Smooth muscle cell (in vitro differentiated cells): ENCODE measurements at regions not wholly inside any gene's neighbourhood (a gene's known extent, or its start where the extent isn't known, plus 50 kb on each side); places are given as distances from the start of the nearest gene placed in this dataset.

Experiments
- DNase-seq: peaks from one replicate; lab custom pipeline; 2025; ENCODE audit not compliant: unreplicated experiment; lab: John Stamatoyannopoulos, UW
- H2AFZ ChIP-seq: fragments of 200-600 bp; sonication (generic); 2 replicates; pipeline ENCODE4 v1.6.0; 2016; ENCODE audit warnings: antibody characterized with exemption, low read depth, mild to moderate bottlenecking
- H3F3A ChIP-seq: fragments of 200-600 bp; sonication (generic); 2 replicates; pipeline ENCODE4 v1.6.0; 2017; ENCODE audit warnings: antibody characterized with exemption, low read depth
- H3K27ac ChIP-seq: fragments of 200-600 bp; sonication (generic); 2 replicates; pipeline ENCODE4 v1.5.1; 2016; ENCODE audit warnings: low read depth, mild to moderate bottlenecking
- H3K27me3 ChIP-seq: fragments of 200-600 bp; sonication (generic); 2 replicates; pipeline ENCODE4 v1.6.1; 2016; ENCODE audit warnings: low read depth, mild to moderate bottlenecking
- H3K36me3 ChIP-seq: fragments of 200-600 bp; sonication (generic); 2 replicates; pipeline ENCODE4 v1.5.1; 2016; ENCODE audit warnings: low read depth
- H3K4me1 ChIP-seq: fragments of 200-600 bp; sonication (generic); 2 replicates; pipeline ENCODE4 v1.5.1; 2016; ENCODE audit warnings: low read depth
- H3K4me2 ChIP-seq: fragments of 200-600 bp; sonication (generic); 2 replicates; pipeline ENCODE4 v1.6.0; 2016; ENCODE audit warnings: mild to moderate bottlenecking
- H3K4me3 ChIP-seq: fragments of 200-600 bp; sonication (generic); 2 replicates; pipeline ENCODE4 v1.5.1; 2016; ENCODE audit warnings: mild to moderate bottlenecking
- H3K79me2 ChIP-seq: fragments of 200-600 bp; sonication (generic); 2 replicates; pipeline ENCODE4 v1.6.0; 2016; ENCODE audit warnings: low read depth, mild to moderate bottlenecking
- H3K9ac ChIP-seq: fragments of 200-600 bp; sonication (generic); 2 replicates; pipeline ENCODE4 v1.6.0; 2016; ENCODE audit warnings: low read depth
- H3K9me3 ChIP-seq: fragments of 200-600 bp; sonication (generic); replicated peaks from 2 replicates; pipeline ENCODE4 v1.5.1; 2016; ENCODE audit warnings: low read depth
- H4K20me1 ChIP-seq: fragments of 200-600 bp; sonication (generic); 2 replicates; pipeline ENCODE4 v1.6.0; 2016; ENCODE audit warnings: low read depth
- WGBS: methylation state at CpG from one replicate; pipeline ENCODE4 v1.1.7; 2016; ENCODE audit warnings: low lambda C conversion rate; 5-methylcytosine and 5-hydroxymethylcytosine counted together
- TF ChIP-seq, protein P1 (sequence below): fragments of 200-600 bp; sonication (generic); IDR thresholded peaks from 2 replicates; pipeline ENCODE4 v1.5.1; 2017; ENCODE audit warnings: borderline replicate concordance, mild to moderate bottlenecking, antibody characterized with exemption; ENCODE audit not compliant: insufficient read depth, poor library complexity, severe bottlenecking

DNA sequence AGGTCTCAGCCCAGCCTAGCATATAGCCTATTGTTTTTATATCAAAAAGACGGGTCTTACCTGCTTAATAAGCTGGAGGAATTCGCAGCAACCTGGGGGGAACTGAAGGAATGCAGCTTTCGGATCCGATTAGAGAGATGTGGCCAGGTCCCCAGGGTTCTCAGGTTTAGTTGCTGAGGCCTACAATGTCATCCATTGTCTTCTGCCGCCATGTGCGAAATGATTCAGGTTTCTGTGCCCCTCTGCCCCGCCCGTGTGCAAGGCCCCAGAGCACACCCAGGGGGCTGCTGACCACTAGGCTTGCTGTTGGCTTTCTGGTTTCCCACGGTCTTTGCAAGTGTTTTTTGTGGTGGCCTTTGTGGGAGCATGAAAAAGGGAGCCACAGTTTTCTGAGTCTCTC is 154.5 kb upstream of the TBX3 start:
- TF ChIP-seq, protein P1, sequence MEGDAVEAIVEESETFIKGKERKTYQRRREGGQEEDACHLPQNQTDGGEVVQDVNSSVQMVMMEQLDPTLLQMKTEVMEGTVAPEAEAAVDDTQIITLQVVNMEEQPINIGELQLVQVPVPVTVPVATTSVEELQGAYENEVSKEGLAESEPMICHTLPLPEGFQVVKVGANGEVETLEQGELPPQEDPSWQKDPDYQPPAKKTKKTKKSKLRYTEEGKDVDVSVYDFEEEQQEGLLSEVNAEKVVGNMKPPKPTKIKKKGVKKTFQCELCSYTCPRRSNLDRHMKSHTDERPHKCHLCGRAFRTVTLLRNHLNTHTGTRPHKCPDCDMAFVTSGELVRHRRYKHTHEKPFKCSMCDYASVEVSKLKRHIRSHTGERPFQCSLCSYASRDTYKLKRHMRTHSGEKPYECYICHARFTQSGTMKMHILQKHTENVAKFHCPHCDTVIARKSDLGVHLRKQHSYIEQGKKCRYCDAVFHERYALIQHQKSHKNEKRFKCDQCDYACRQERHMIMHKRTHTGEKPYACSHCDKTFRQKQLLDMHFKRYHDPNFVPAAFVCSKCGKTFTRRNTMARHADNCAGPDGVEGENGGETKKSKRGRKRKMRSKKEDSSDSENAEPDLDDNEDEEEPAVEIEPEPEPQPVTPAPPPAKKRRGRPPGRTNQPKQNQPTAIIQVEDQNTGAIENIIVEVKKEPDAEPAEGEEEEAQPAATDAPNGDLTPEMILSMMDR = no peak
- Histone ChIP-seq H3K27ac (no peak overlapping the region), H3F3A (no peaks in the 10 kb centered on the region), H3K4me3 (no peak overlapping the region), H4K20me1 (no peaks in the 10 kb centered on the region), H3K27me3 (no peaks in the 10 kb centered on the region), H2AFZ (no peak overlapping the region), H3K9me3 (no peaks in the 10 kb centered on the region), H3K79me2 (no peaks in the 10 kb centered on the region), H3K36me3 (no peaks in the 10 kb centered on the region), H3K9ac (no peak overlapping the region), H3K4me2 (no peak overlapping the region), H3K4me1 (no peaks in the 10 kb centered on the region)
- WGBS = 91% methylated on average over 9 of the region's 9 CpGs
- DNase-seq = no peak

DNA sequence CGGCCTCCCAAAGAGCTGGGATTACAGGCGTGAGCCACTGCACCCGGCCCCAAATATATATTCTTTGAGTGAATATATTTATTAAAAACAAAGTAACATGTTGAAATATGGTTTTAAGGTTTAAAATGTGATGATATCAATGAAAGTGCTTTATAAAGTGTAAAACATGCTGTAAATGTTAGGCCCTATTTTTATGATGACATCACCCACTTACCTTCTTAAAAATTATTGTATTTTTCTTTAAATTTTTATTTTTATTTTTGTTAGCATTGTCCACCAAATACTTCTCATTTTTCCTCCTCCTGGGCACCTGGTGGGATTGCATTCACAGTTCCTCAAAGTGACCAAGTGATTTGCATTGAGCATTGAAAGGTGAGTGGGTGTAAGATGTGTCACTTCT is 152.6 kb upstream of the TBX3 start:
- Histone ChIP-seq H4K20me1 (no peaks in the 10 kb centered on the region), H3F3A (no peaks in the 10 kb centered on the region), H3K4me2 (no peak overlapping the region), H3K4me3 (no peak overlapping the region), H3K27me3 (no peaks in the 10 kb centered on the region), H2AFZ (no peak overlapping the region), H3K9me3 (no peaks in the 10 kb centered on the region), H3K9ac (no peak overlapping the region), H3K36me3 (no peaks in the 10 kb centered on the region), H3K79me2 (no peaks in the 10 kb centered on the region), H3K27ac (no peak overlapping the region), H3K4me1 (no peaks in the 10 kb centered on the region)
- WGBS = 98% methylated on average over 3 of the region's 3 CpGs
- no peak for DNase-seq
- TF ChIP-seq, protein P1 = no peak

DNA sequence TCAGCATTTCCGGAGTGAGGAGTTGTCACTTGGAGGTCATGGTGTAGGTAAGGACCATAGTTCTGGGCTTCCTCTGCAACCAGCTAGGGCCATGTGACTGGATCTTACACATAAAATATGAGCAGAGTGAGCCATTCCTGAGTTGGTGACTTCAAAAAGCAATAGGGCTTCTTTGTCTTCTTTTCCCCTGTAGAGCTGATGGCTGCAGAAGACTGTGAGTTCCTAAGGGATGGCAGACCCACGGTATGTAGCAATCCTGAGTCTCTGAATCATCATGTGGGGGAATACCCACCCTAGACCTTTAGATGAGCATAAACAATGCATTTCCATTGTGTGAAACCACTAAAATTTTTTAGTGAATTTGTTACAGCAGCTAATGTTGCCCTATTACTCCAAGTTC is 151.1 kb upstream of the TBX3 start:
- no peak overlapping the region for H3K9ac ChIP-seq
- H3K9me3 ChIP-seq = no peaks in the 10 kb centered on the region
- H4K20me1 ChIP-seq = no peaks in the 10 kb centered on the region
- no peaks in the 10 kb centered on the region for H3K4me1 ChIP-seq
- H3K36me3 ChIP-seq = no peaks in the 10 kb centered on the region
- H3K4me2 ChIP-seq = peak overlapping the region; percentile 31
- no peak overlapping the region for H3K4me3 ChIP-seq
- H3K79me2 ChIP-seq = no peaks in the 10 kb centered on the region
- WGBS = 47% methylated on average over 2 of the region's 2 CpGs
- peak overlapping the region; percentile 3 for H2AFZ ChIP-seq
- no peaks in the 10 kb centered on the region for H3F3A ChIP-seq
- no peak for DNase-seq
- TF ChIP-seq, protein P1 = no peak
- H3K27me3 ChIP-seq = no peaks in the 10 kb centered on the region
- peak overlapping the region; percentile 42 for H3K27ac ChIP-seq

DNA sequence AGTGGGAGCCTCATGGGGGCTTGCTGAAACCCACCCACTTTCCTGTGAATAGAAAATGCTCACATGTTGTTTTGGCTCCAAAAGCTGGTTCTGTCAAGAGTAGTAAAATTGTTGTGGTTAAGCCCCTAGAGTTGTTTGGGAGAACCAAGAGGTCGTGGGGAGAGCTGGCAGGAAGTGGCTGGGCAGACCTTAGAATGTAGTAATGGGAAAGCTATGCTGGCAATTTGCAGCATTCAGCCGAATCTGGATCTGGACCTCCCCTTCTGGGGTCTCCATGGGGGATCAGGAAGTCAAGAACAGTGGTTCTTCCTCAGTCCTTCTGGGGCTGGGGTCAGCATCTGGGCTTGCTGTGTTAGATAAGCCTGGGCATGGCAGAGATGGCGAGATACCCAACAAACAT is 150.6 kb upstream of the TBX3 start:
- Histone ChIP-seq H3K27ac (peak overlapping the region; percentile 42), H3K4me1 (no peaks in the 10 kb centered on the region), H2AFZ (peak overlapping the region; percentile 3), H3K4me3 (no peak overlapping the region), H3K36me3 (no peaks in the 10 kb centered on the region), H3K27me3 (no peaks in the 10 kb centered on the region), H3K9me3 (no peaks in the 10 kb centered on the region), H3F3A (no peaks in the 10 kb centered on the region), H3K79me2 (no peaks in the 10 kb centered on the region), H3K4me2 (peak overlapping the region; percentile 31), H3K9ac (no peak overlapping the region), H4K20me1 (no peaks in the 10 kb centered on the region)
- TF ChIP-seq, protein P1 = no peak
- WGBS = 35% methylated on average over 3 of the region's 3 CpGs
- DNase-seq = no peak
